ENCODE measurements at regions not wholly inside any gene's neighbourhood (a gene's known extent, or its start where the extent isn't known, plus 50 kb on each side); places are given as distances from the start of the nearest gene placed in this dataset.
A peak's percentile ranks its signal among the peaks of the same experiment; 100 is the strongest.

GRCh38 chr1:225707824-225708223 lies 54.9 kb upstream of the ENAH start:
- H3K27ac ChIP-seq, result no peak overlapping the region
- TF ChIP-seq ZFX (IDR thresholded peaks at IDR 0.05; ENCODE audit: borderline replicate concordance), result no peak
- TF ChIP-seq, protein P1, sequence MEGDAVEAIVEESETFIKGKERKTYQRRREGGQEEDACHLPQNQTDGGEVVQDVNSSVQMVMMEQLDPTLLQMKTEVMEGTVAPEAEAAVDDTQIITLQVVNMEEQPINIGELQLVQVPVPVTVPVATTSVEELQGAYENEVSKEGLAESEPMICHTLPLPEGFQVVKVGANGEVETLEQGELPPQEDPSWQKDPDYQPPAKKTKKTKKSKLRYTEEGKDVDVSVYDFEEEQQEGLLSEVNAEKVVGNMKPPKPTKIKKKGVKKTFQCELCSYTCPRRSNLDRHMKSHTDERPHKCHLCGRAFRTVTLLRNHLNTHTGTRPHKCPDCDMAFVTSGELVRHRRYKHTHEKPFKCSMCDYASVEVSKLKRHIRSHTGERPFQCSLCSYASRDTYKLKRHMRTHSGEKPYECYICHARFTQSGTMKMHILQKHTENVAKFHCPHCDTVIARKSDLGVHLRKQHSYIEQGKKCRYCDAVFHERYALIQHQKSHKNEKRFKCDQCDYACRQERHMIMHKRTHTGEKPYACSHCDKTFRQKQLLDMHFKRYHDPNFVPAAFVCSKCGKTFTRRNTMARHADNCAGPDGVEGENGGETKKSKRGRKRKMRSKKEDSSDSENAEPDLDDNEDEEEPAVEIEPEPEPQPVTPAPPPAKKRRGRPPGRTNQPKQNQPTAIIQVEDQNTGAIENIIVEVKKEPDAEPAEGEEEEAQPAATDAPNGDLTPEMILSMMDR (IDR thresholded peaks at IDR 0.05), result no peak

GRCh38 chr1:225709101-225709500 lies 56.2 kb upstream of the ENAH start:
- H3K27ac ChIP-seq, result no peak overlapping the region
- no peak for TF ChIP-seq ZFX (IDR thresholded peaks at IDR 0.05; ENCODE audit: borderline replicate concordance)
- TF ChIP-seq, protein P1 (IDR thresholded peaks at IDR 0.05), result no peak

DNA sequence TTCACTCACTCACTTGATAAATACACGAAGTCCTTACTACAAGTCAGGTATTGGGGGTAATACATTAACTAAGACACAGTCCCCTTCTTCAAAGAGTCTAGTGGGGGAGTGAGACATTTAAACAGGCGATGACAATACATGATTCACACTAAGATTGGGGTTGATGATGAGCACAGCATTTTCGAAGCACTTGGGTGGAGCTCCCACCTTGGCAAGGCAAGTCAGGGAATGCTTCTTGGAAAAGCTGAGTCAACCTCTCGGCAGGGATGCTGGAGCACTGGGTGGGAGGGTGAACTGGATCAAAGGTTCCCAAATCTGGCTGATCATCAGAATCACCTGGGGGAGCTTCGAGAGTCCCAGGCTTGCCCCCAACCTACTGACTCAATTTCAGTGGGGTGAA lies 57.9 kb upstream of the ENAH start:
- TF ChIP-seq, protein P1 (IDR thresholded peaks at IDR 0.05), result no peak
- TF ChIP-seq ZFX (IDR thresholded peaks at IDR 0.05; ENCODE audit: borderline replicate concordance), result no peak
- no peak overlapping the region for H3K27ac ChIP-seq

- no peak overlapping the region for H3K27ac ChIP-seq
- no peak for TF ChIP-seq ZFX (IDR thresholded peaks at IDR 0.05; ENCODE audit: borderline replicate concordance)
- TF ChIP-seq, protein P1 (IDR thresholded peaks at IDR 0.05), result no peak
Measured at GRCh38 chr1:225711236-225711937, 58.5 kb upstream of the ENAH start.

DNA sequence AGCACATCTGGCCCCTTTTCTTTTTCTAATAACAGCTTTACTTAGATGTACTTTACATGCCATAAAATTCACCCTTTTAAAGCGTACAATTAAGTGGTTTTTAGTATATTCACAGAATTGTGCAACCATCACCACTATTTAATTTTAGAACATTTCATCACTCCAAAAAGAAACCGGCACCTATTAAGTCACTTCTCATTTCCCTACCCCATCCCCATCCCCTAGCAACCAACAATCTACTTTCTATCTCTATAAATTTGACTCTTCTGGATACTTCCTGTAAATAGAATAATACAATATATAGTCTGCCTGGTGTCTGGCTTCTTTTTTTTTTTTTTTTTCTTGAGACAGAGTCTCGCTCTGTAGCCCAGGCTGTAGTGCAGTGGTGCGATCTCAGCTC lies 59.5 kb upstream of the ENAH start:
- H3K27ac ChIP-seq, result no peak overlapping the region

GRCh38 chr1:225713281-225713680 lies 60.4 kb upstream of the ENAH start:
- no peak overlapping the region for H3K27ac ChIP-seq
- TF ChIP-seq ZFX (IDR thresholded peaks at IDR 0.05; ENCODE audit: borderline replicate concordance), result no peak
- TF ChIP-seq, protein P1 (IDR thresholded peaks at IDR 0.05), result no peak

More for the DNA sequence above, 59.5 kb upstream of the ENAH start:
- TF ChIP-seq ZFX (IDR thresholded peaks at IDR 0.05; ENCODE audit: borderline replicate concordance), result no peak
- TF ChIP-seq, protein P1 (IDR thresholded peaks at IDR 0.05), result no peak

DNA sequence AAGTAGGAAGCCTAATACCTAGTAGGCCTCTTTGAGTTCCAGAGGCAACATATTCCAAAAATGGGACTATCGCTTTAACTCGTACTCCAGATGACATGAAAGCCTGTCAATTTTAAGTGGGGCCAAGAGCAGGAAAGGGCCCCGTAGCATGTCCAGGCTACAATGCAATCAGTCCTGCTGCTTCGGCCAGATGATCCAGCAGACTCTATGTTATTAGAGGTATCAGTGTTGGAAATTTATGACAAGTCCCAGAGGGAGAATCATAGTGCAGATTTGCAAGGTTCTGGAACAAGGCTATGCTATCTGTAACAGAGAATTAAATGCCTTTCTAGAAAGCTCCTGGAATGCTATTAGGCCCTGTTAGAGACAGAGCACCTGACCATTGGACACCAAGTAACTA lies 56.7 kb upstream of the SRP9 start:
- H3K27ac ChIP-seq, result peak overlapping the region; percentile 74
- no peak for TF ChIP-seq ZFX (IDR thresholded peaks at IDR 0.05; ENCODE audit: borderline replicate concordance)
- TF ChIP-seq, protein P1 (IDR thresholded peaks at IDR 0.05), result no peak
